Astrocyte of the cerebellum (primary cell): ENCODE measurements at regions not wholly inside any gene's neighbourhood (a gene's known extent, or its start where the extent isn't known, plus 50 kb on each side); places are given as distances from the start of the nearest gene placed in this dataset.

ENCODE experiments used
- DNase-seq: peaks from one replicate; pipeline ENCODE4 v3.0.0-alpha.2; 2011; ENCODE audit warnings: low read depth
- H3K4me3 ChIP-seq: 2 replicates; pipeline ENCODE4 v1.5.1; 2011; ENCODE audit warnings: mild to moderate bottlenecking, low read depth, low read length, moderate library complexity
- in situ Hi-C: cut with HindIII; loops from 2 replicates; pipeline ENCODE4 v1.10.0; 2017; ENCODE audit warnings: low sequenced_read_pairs
- TF ChIP-seq, protein P1 (sequence below): IDR thresholded peaks from 2 replicates; pipeline ENCODE4 v1.5.1; 2012; ENCODE audit warnings: low read length, low read depth, moderate library complexity, mild to moderate bottlenecking; ENCODE audit errors: missing control alignments

DNA sequence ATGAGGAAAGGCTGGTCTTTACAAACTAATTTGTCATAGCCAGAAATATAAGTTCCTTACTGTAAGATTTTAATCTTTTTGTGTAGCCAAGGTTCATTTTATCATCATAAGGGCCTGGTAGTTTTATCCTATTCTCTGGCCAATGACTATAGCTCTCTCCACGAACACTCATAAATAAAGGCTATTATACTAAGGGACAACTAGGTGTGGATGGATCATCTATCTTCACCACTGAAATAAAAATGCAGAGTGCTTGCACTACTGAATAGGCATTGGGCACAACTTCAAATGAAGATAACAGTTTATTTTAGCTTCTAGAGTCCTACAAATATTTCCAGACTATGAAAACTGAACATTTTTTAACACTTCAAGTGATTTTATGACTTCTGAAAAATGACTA, 698.6 kb downstream of the NOVA1 start:
- H3K4me3 ChIP-seq = no peak overlapping the region
- in situ Hi-C loops = no loop called here
- DNase-seq = no peak
- TF ChIP-seq, protein P1, sequence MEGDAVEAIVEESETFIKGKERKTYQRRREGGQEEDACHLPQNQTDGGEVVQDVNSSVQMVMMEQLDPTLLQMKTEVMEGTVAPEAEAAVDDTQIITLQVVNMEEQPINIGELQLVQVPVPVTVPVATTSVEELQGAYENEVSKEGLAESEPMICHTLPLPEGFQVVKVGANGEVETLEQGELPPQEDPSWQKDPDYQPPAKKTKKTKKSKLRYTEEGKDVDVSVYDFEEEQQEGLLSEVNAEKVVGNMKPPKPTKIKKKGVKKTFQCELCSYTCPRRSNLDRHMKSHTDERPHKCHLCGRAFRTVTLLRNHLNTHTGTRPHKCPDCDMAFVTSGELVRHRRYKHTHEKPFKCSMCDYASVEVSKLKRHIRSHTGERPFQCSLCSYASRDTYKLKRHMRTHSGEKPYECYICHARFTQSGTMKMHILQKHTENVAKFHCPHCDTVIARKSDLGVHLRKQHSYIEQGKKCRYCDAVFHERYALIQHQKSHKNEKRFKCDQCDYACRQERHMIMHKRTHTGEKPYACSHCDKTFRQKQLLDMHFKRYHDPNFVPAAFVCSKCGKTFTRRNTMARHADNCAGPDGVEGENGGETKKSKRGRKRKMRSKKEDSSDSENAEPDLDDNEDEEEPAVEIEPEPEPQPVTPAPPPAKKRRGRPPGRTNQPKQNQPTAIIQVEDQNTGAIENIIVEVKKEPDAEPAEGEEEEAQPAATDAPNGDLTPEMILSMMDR = no peak

DNA sequence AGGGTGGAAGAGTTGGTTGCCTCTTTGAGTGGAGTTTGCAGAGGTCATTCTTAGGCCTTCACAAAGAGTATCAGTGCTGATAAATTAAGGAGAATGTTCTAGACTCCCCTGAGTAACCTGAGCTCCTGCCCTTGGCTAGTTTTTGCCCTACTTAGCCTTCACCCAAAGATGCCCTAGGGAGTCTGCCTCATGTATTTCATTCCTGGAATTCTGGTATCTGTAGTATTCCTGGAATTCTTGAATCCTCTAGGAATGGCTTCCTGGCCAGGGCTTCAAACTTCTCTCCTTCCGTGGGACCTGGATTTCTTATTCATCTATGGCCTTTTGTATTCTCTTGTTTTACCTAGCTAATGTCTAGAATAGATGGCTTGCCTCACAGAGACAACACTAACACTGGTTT, 701.1 kb downstream of the NOVA1 start:
- in situ Hi-C loops = no loop called here
- TF ChIP-seq, protein P1 = no peak
- no peak for DNase-seq

DNA sequence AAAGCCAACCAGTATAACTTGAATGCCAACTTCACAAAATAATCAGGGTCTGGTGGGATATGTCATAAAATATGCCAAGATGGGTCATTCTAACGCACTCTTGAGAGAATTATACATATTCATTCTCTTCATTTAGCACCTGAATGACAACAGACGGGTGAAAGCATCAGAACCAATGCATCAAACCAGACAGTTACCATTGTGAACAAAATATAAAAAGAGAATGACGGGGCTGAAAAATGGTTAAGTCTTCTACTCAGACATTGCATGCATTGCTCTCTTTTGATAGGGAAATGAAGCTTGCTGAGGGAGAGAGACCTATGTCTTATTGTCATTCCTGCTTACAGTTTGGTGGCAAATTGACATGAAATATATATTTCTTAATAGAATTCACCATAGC, 702.1 kb downstream of the NOVA1 start:
- no peak overlapping the region for H3K4me3 ChIP-seq
- no peak for DNase-seq
- in situ Hi-C loops = no loop called here
- TF ChIP-seq, protein P1 = no peak

More for the DNA sequence above, 701.1 kb downstream of the NOVA1 start:
- no peak overlapping the region for H3K4me3 ChIP-seq

DNA sequence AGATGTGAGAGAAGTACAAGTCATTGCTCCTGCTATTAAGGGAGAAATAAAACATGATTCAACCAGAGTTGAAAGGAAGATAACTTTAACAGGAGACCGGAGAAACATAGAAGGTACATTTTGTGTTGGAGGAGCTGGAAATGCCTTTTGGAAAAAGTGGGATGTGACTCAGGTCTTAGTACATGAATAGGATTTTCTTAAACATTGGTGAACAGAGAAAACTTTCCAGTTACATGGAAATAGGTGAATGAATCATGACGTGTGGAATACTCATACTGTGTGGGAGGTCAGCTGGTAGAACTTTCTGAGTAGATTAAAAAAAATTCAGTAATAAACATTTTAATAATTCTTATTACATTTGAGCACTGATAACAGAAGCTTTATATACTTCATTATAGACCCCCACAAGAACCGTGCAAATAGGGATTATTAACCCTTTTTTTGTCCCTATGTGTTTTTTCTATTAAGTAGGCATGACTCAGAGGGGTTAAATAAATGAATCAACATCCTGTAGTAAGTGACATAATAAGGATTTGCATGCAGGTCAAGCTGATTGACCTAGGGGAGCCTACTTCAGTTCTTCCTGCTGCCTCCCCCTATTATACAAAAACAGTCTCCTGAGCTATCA, 710.5 kb downstream of the NOVA1 start:
- in situ Hi-C loops = no loop called here
- TF ChIP-seq, protein P1 = no peak
- no peak for DNase-seq
- no peak overlapping the region for H3K4me3 ChIP-seq

DNA sequence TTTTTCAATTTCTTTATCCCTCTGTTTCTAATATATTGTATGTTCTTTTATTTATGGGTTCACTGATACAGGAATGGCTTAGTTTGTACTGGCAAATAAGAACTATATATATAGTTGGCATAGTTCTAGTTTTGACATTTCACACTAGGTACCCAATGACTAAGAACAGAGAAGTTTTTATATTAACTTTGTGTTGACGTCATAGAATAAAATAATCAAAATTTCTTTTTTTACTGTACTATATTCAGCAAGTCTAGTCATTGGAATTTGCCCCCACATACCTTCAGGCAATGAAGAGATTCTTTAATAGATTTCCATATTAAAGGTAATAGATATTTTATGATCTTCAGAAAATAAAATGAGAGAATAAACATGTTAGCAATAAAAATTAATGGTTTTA, 713.2 kb downstream of the NOVA1 start:
- TF ChIP-seq, protein P1 = no peak
- H3K4me3 ChIP-seq = no peak overlapping the region
- in situ Hi-C loops = no loop called here
- no peak for DNase-seq

DNA sequence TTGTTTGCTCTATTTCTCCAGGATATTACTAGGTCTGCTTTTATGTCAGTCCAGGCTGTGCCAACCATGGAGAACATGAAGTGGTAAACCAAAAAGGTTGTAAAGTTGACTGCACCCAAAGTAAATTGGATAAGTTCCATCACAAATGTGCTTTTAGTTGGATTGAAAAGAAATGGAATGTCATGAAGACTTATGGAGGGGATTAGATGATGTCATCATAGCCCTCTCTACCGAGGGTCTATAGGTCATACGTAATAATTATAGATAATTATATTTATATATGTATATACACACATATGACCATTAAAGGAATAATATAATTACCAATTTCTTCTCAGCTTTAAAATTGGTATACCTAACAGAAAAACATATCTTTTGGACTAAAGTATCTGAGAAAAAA, 714.9 kb downstream of the NOVA1 start:
- in situ Hi-C loops = no loop called here
- DNase-seq = no peak
- no peak overlapping the region for H3K4me3 ChIP-seq
- TF ChIP-seq, protein P1 = no peak
